ENCODE measurements at regions not wholly inside any gene's neighbourhood (a gene's known extent, or its start where the extent isn't known, plus 50 kb on each side); places are given as distances from the start of the nearest gene placed in this dataset.

DNA sequence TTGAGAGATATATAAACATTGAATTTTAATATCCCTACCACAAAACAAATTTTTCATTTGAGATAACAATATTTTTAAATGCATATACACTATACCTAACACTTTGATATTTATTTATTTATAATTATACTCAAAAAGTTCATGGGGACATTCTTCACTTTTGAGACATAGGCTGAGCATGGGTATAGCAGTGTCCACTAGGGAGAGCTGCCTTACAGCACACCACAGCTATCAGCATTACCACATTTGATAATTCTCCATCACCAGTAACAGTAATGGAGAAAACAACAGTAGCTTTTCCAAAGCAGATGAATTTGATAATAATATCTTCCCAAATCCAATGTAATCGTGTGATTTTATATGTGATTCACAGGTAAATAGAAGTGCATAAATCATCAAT lies 626.1 kb downstream of the DACH1 start:
- intact Hi-C loops (cut with DNase I) = no loop called here
- Histone ChIP-seq H3K36me3 (no peaks in the 10 kb centered on the region), H3K27me3 (no peaks in the 10 kb centered on the region), H3K9me3 (no peaks in the 10 kb centered on the region), H3K4me3 (no peak overlapping the region), H3K4me1 (no peaks in the 10 kb centered on the region), H3K27ac (replicated peaks in 1 of 4) (no peak overlapping the region)
- TF ChIP-seq EP300 (IDR thresholded peaks at IDR 0.05) = no peak
- TF ChIP-seq, protein P1, sequence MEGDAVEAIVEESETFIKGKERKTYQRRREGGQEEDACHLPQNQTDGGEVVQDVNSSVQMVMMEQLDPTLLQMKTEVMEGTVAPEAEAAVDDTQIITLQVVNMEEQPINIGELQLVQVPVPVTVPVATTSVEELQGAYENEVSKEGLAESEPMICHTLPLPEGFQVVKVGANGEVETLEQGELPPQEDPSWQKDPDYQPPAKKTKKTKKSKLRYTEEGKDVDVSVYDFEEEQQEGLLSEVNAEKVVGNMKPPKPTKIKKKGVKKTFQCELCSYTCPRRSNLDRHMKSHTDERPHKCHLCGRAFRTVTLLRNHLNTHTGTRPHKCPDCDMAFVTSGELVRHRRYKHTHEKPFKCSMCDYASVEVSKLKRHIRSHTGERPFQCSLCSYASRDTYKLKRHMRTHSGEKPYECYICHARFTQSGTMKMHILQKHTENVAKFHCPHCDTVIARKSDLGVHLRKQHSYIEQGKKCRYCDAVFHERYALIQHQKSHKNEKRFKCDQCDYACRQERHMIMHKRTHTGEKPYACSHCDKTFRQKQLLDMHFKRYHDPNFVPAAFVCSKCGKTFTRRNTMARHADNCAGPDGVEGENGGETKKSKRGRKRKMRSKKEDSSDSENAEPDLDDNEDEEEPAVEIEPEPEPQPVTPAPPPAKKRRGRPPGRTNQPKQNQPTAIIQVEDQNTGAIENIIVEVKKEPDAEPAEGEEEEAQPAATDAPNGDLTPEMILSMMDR (IDR thresholded peaks at IDR 0.05) = peak in 1 of 3 experiments; percentile 24
- TF ChIP-seq POLR2AphosphoS5 (IDR thresholded peaks at IDR 0.05) = no peak
- 64% methylated on average over 1 of the region's 1 CpG for WGBS
- no peak for DNase-seq (ENCODE audit: extremely low spot score)

DNA sequence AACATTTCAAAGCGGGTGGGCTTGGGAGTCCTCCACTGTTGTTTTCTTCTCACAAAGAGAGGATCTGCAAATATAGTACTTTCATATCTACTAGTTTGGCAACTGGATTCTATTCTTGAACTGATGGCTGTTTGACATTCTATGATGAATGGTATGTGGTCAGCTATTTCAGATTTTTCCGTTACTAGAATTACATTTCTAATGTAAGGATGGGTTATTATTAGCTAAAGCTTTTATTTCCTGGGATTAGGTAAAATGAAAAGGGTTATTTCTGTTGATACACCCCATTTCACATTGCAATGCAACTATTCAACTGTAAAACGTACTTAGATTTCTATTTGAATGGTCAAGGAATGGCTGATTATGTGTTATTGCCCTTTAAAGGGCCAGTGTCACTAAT lies 629.7 kb downstream of the DACH1 start:
- no peaks in the 10 kb centered on the region for H3K4me1 ChIP-seq
- H3K4me3 ChIP-seq = no peak overlapping the region
- no peaks in the 10 kb centered on the region for H3K9me3 ChIP-seq
- no peak overlapping the region for H3K27ac ChIP-seq (replicated peaks in 1 of 4)
- H3K27me3 ChIP-seq = no peaks in the 10 kb centered on the region
- no peak for TF ChIP-seq POLR2A (IDR thresholded peaks at IDR 0.05; ENCODE audit: low read depth)
- TF ChIP-seq EP300 (IDR thresholded peaks at IDR 0.05) = no peak
- TF ChIP-seq, protein P1 (IDR thresholded peaks at IDR 0.05) = no peak
- TF ChIP-seq POLR2AphosphoS5 (IDR thresholded peaks at IDR 0.05) = no peak
- 58% methylated on average over 3 of the region's 3 CpGs for WGBS
- no peaks in the 10 kb centered on the region for H3K36me3 ChIP-seq
- DNase-seq (ENCODE audit: extremely low spot score) = no peak
- intact Hi-C loops (cut with DNase I) = no loop called here

DNA sequence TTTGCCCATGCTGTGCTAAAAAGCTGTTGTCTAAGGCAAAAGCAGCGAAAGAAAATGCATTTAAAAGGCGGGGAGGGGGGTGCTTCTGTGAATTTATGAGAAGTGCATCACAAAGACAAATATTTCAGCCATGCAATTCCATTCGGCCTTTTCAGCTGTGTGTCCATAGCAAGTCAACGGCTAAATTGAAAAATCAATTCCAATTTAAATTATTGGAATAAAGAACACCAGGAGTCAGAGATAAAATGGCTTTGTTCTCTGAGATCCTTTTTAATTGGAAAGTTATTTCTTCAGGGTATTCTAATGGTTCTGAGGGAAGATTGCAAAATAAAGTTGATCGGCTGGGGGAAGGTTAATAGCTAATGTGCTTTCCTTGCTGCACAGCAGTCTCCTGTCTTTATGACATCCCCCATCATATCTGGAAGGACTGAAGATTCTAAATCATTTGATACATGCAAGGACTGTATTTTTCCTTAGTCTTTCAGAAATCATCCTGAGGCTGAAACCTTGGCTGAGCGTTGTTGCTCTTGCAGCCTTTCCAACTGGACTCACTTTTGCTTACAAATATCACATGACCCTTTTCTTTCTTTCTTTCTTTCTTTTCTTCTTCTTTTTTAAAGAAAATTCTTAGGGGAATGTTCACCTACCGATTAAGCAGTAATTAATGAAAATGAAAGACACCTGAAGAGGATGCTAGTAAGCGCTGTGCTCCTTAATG lies 647.1 kb downstream of the DACH1 start:
- 80% methylated on average over 8 of the region's 8 CpGs for WGBS
- no peak for DNase-seq (ENCODE audit: extremely low spot score)
- TF ChIP-seq POLR2AphosphoS5 (IDR thresholded peaks at IDR 0.05) (no peak), EP300 (IDR thresholded peaks at IDR 0.05) (no peak), POLR2A (IDR thresholded peaks at IDR 0.05; ENCODE audit: low read depth) (no peak)
- TF ChIP-seq, protein P1 (IDR thresholded peaks at IDR 0.05) = no peak

GRCh38 chr13:71218960-71219359 lies 648.0 kb downstream of the DACH1 start:
- TF ChIP-seq POLR2AphosphoS5 (IDR thresholded peaks at IDR 0.05) (no peak), POLR2A (IDR thresholded peaks at IDR 0.05; ENCODE audit: low read depth) (no peak), EP300 (IDR thresholded peaks at IDR 0.05) (no peak)
- TF ChIP-seq, protein P1 (IDR thresholded peaks at IDR 0.05) = no peak
- DNase-seq (ENCODE audit: extremely low spot score) = no peak
- Histone ChIP-seq H3K27ac (replicated peaks in 1 of 4) (no peak overlapping the region), H3K27me3 (no peaks in the 10 kb centered on the region), H3K4me3 (no peak overlapping the region), H3K36me3 (no peaks in the 10 kb centered on the region), H3K9me3 (no peaks in the 10 kb centered on the region), H3K4me1 (no peaks in the 10 kb centered on the region)
- WGBS = 52% methylated on average over 3 of the region's 3 CpGs
- intact Hi-C loops (cut with DNase I) = no loop called here

More for the DNA sequence above, 647.1 kb downstream of the DACH1 start:
- Histone ChIP-seq H3K4me3 (no peak overlapping the region), H3K9me3 (no peaks in the 10 kb centered on the region), H3K36me3 (no peaks in the 10 kb centered on the region), H3K27me3 (no peaks in the 10 kb centered on the region), H3K4me1 (no peaks in the 10 kb centered on the region), H3K27ac (replicated peaks in 1 of 4) (no peak overlapping the region)
- intact Hi-C loops (cut with DNase I) = no loop called here

GRCh38 chr13:71217827-71218226 lies 649.2 kb downstream of the DACH1 start:
- H3K36me3 ChIP-seq = no peaks in the 10 kb centered on the region
- H3K4me1 ChIP-seq = no peaks in the 10 kb centered on the region
- no peak for DNase-seq (ENCODE audit: extremely low spot score)
- H3K27me3 ChIP-seq = no peaks in the 10 kb centered on the region
- 95% methylated on average over 3 of the region's 3 CpGs for WGBS
- no peak overlapping the region for H3K4me3 ChIP-seq
- intact Hi-C loops (cut with DNase I) = no loop called here
- H3K27ac ChIP-seq (replicated peaks in 1 of 4) = no peak overlapping the region
- no peak for TF ChIP-seq EP300 (IDR thresholded peaks at IDR 0.05)
- TF ChIP-seq POLR2AphosphoS5 (IDR thresholded peaks at IDR 0.05) = no peak
- TF ChIP-seq POLR2A (IDR thresholded peaks at IDR 0.05; ENCODE audit: low read depth) = no peak
- TF ChIP-seq, protein P1 (IDR thresholded peaks at IDR 0.05) = no peak
- H3K9me3 ChIP-seq = no peaks in the 10 kb centered on the region

Data from esophagus muscularis mucosa (tissue), 4 donors.